Endothelial cell of umbilical vein (primary cell): ENCODE measurements at regions not wholly inside any gene's neighbourhood (a gene's known extent, or its start where the extent isn't known, plus 50 kb on each side); places are given as distances from the start of the nearest gene placed in this dataset.

Source experiments
- BruUV-seq: library from RNA; stranded (reverse); fragments of 400-500 nt; replicated peaks from 2 replicates; lab custom pipeline; 2021; lab: Mats Ljungman, UMichigan
- CTCF ChIA-PET: fragments of 300-600, 350-600 bp; sonication (Branson Sonifier 250); formaldehyde crosslinking; loops from one replicate; lab custom pipeline; 2021; ENCODE audit warnings: antibody characterized with exemption, inconsistent platforms; lab: Charles Lee
- POLR2A ChIA-PET: fragments of 300-600, 350-600 bp; sonication (Branson Sonifier 250); formaldehyde crosslinking; loops from one replicate; lab custom pipeline; 2021; ENCODE audit warnings: antibody characterized with exemption, inconsistent platforms; lab: Charles Lee
- DNase-seq: peaks from one replicate; pipeline ENCODE4 v3.0.0-alpha.2; 2011; ENCODE audit warnings: low read depth, low spot score
- FAIRE-seq: peaks from 2 replicates; lab custom pipeline; 2011; peaks lifted over from hg19 to GRCh38; lab: Jason Lieb, UNC
- H2AFZ ChIP-seq: 2 replicates; pipeline ENCODE4 v1.6.0; 2012; ENCODE audit warnings: low read depth, low read length, control low read depth, inconsistent platforms
- H3K27ac ChIP-seq: 2 replicates; pipeline ENCODE4 v1.5.1; 2011; ENCODE audit warnings: low read depth, mild to moderate bottlenecking, control low read depth, low read length, moderate library complexity; ENCODE audit not compliant: insufficient read depth
- H3K27me3 ChIP-seq, 2 experiments: 2 replicates each; pipeline versions ENCODE4 v1.6.0 to v1.6.1; 2011; ENCODE audit warnings: low read length in 2 of 2, mixed read lengths in 1 of 2; ENCODE audit not compliant: control insufficient read depth in 2 of 2, insufficient read depth in 2 of 2
- H3K36me3 ChIP-seq, 2 experiments: 2 replicates in 1 of 2; 3 replicates in 1 of 2; pipeline ENCODE4 v1.5.1; 2011; ENCODE audit warnings: low read length in 2 of 2, mild to moderate bottlenecking in 1 of 2, moderate library complexity in 1 of 2; ENCODE audit not compliant: control insufficient read depth in 2 of 2, insufficient read depth in 2 of 2; ENCODE audit errors: extremely low read depth in 1 of 2
- H3K4me1 ChIP-seq: 3 replicates; pipeline ENCODE4 v1.5.1; 2011; ENCODE audit warnings: mild to moderate bottlenecking, low read length; ENCODE audit not compliant: control insufficient read depth, insufficient read depth; ENCODE audit errors: extremely low read depth
- H3K4me2 ChIP-seq: 2 replicates; pipeline ENCODE4 v1.6.1; 2011; ENCODE audit warnings: low read length, control low read depth, mixed read lengths; ENCODE audit not compliant: insufficient read depth
- H3K4me3 ChIP-seq, 3 experiments: fragments of 200-600 bp in 1 of 3; sonication (generic), shearing (Covaris generic) in 1 of 3; replicated peaks in 1 of 3; 2 replicates each; pipeline ENCODE4 v1.5.1; 2011 to 2016; ENCODE audit warnings: control low read depth in 3 of 3, low read length in 3 of 3, mild to moderate bottlenecking in 2 of 3, inconsistent platforms in 1 of 3, low read depth in 1 of 3, moderate library complexity in 1 of 3; ENCODE audit not compliant: insufficient read depth in 1 of 3
- H3K79me2 ChIP-seq: 2 replicates; pipeline ENCODE4 v1.6.0; 2012; ENCODE audit warnings: low read length, inconsistent platforms; ENCODE audit not compliant: control insufficient read depth, insufficient read depth
- H3K9ac ChIP-seq: replicated peaks from 2 replicates; pipeline ENCODE3; 2011; ENCODE audit warnings: low read length, control low read depth; ENCODE audit not compliant: insufficient read depth; ENCODE audit errors: extremely low read depth
- H3K9me1 ChIP-seq: replicated peaks from 3 replicates; pipeline ENCODE4 v1.6.0; 2011; ENCODE audit warnings: mild to moderate bottlenecking, low read length; ENCODE audit not compliant: control insufficient read depth, insufficient read depth; ENCODE audit errors: extremely low read depth
- H3K9me3 ChIP-seq: replicated peaks from 2 replicates; pipeline ENCODE4 v1.5.1; 2012; ENCODE audit warnings: low read length, inconsistent platforms; ENCODE audit not compliant: control insufficient read depth, insufficient read depth
- H4K20me1 ChIP-seq: replicated peaks from 2 replicates; pipeline ENCODE3; 2011; ENCODE audit warnings: mild to moderate bottlenecking, low read length; ENCODE audit not compliant: control insufficient read depth, insufficient read depth; ENCODE audit errors: extremely low read depth
- EZH2 ChIP-seq: IDR thresholded peaks from 2 replicates; pipeline ENCODE4 v1.6.1; 2012; ENCODE audit warnings: borderline replicate concordance, low read depth, mild to moderate bottlenecking, moderate library complexity, low read length, inconsistent platforms; ENCODE audit not compliant: severe bottlenecking
- GATA2 ChIP-seq: IDR thresholded peaks from 2 replicates; pipeline ENCODE4 v1.7.0; 2011; ENCODE audit warnings: low read depth, mild to moderate bottlenecking, moderate library complexity, mixed read lengths, low read length; ENCODE audit not compliant: insufficient read length, insufficient read depth
- JUN ChIP-seq: IDR thresholded peaks from 2 replicates; pipeline ENCODE4 v1.6.1; 2011; ENCODE audit warnings: borderline replicate concordance, low read depth; ENCODE audit not compliant: insufficient read length, insufficient read depth
- MAX ChIP-seq: IDR thresholded peaks from 2 replicates; pipeline ENCODE4 v1.6.1; 2011; ENCODE audit not compliant: insufficient read depth, insufficient read length
- MYC ChIP-seq: IDR thresholded peaks from one replicate; pipeline ENCODE4 v1.6.1; 2011; ENCODE audit warnings: mild to moderate bottlenecking, low read depth, low read length
- POLR2A ChIP-seq: IDR thresholded peaks from 2 replicates; pipeline ENCODE4 v1.6.1; 2012; ENCODE audit warnings: low read depth, mild to moderate bottlenecking, control low read depth, low read length
- POLR2AphosphoS5 ChIP-seq: IDR thresholded peaks from 2 replicates; pipeline ENCODE4 v1.6.1; 2012; ENCODE audit warnings: low read depth, mild to moderate bottlenecking, control low read depth, low read length, moderate library complexity; ENCODE audit not compliant: insufficient read depth
- dilution Hi-C: fragments of 300-500 bp; cut with MboI; formaldehyde crosslinking; loops from one replicate; pipeline ENCODE4 v1.15.0; 2019; ENCODE audit warnings: low sequenced_read_pairs; ENCODE audit not compliant: extremely low pct_ligation_motif_present
- intact Hi-C: fragments of 100-400 bp; cut with micrococcal nuclease; formaldehyde crosslinking; loops from one replicate; pipeline ENCODE4 v1.10.0; 2022
- TF ChIP-seq, protein P1 (sequence below), 2 donors: IDR thresholded peaks; 1 replicate in 1 of 2; 2 replicates in 1 of 2; pipeline ENCODE4 v1.5.1; 2011; ENCODE audit warnings: low read length in 2 of 2, mild to moderate bottlenecking in 2 of 2, moderate library complexity in 2 of 2, control low read depth in 1 of 2, inconsistent platforms in 1 of 2, low read depth in 1 of 2; ENCODE audit not compliant: insufficient read depth in 1 of 2; ENCODE audit errors: extremely low read depth in 1 of 2

DNA sequence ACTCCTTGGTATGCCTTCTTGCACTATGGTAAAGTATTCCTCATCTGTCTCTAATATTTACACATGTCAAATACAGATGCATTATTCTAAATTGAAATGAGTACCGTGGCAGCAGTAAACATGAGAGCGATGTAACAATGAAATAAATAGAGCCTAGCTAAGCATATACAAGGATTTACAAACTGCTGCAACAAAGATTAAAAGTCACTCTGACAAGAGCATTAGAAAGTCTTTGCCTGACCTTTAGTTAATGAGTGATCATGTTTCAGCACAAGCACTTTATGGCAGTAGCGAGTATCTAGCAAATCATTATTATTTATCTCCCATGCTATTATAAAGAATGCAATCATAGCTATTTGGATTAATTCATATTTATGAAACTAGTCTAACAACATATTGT is 547.0 kb upstream of the NDST4 start:
- no peak overlapping the region for H3K4me3 ChIP-seq
- H3K9ac ChIP-seq = no peak overlapping the region
- H3K27me3 ChIP-seq = no peaks in the 10 kb centered on the region
- no peak overlapping the region for H3K4me2 ChIP-seq
- H3K9me3 ChIP-seq = peaks cover 4% of the 10 kb centered on the region
- dilution Hi-C loops = no loop called here
- intact Hi-C loops = no loop called here
- H3K79me2 ChIP-seq = no peaks in the 10 kb centered on the region
- TF ChIP-seq, protein P1, sequence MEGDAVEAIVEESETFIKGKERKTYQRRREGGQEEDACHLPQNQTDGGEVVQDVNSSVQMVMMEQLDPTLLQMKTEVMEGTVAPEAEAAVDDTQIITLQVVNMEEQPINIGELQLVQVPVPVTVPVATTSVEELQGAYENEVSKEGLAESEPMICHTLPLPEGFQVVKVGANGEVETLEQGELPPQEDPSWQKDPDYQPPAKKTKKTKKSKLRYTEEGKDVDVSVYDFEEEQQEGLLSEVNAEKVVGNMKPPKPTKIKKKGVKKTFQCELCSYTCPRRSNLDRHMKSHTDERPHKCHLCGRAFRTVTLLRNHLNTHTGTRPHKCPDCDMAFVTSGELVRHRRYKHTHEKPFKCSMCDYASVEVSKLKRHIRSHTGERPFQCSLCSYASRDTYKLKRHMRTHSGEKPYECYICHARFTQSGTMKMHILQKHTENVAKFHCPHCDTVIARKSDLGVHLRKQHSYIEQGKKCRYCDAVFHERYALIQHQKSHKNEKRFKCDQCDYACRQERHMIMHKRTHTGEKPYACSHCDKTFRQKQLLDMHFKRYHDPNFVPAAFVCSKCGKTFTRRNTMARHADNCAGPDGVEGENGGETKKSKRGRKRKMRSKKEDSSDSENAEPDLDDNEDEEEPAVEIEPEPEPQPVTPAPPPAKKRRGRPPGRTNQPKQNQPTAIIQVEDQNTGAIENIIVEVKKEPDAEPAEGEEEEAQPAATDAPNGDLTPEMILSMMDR (IDR thresholded peaks at IDR 0.05; ENCODE audit: extremely low read depth in 1 of 2, insufficient read depth in 1 of 2, low read depth in 1 of 2, low read length in 2 of 2) = no peak
- TF ChIP-seq MYC = no peak
- TF ChIP-seq JUN = no peak
- TF ChIP-seq GATA2 = no peak
- TF ChIP-seq POLR2A = no peak
- no peak for TF ChIP-seq EZH2
- no peak for TF ChIP-seq POLR2AphosphoS5
- no peak for TF ChIP-seq MAX
- POLR2A ChIA-PET = no interaction called here
- H2AFZ ChIP-seq = no peak overlapping the region
- DNase-seq (no peak), FAIRE-seq (no peak)
- H3K36me3 ChIP-seq = no peaks in the 10 kb centered on the region
- no peaks in the 10 kb centered on the region for H3K9me1 ChIP-seq
- BruUV-seq = no TSS peak
- no peak overlapping the region for H3K27ac ChIP-seq
- H4K20me1 ChIP-seq = no peaks in the 10 kb centered on the region
- H3K4me1 ChIP-seq = no peaks in the 10 kb centered on the region
- CTCF ChIA-PET = no interaction called here
